ENCODE measurements at regions not wholly inside any gene's neighbourhood (a gene's known extent, or its start where the extent isn't known, plus 50 kb on each side); places are given as distances from the start of the nearest gene placed in this dataset.

GRCh38 chr12:114992443-114992842, 308.5 kb upstream of the TBX3 start:
- no peak for DNase-seq

- DNase-seq, result no peak
Measured at GRCh38 chr12:114990381-114990780, 306.4 kb upstream of the TBX3 start.

- no peak for DNase-seq
Measured at GRCh38 chr12:114986849-114987248, 302.9 kb upstream of the TBX3 start.

- no peak for DNase-seq
Measured at GRCh38 chr12:114986178-114986714, 302.3 kb upstream of the TBX3 start.

GRCh38 chr12:114984634-114985061, 300.7 kb upstream of the TBX3 start:
- DNase-seq, result no peak

- no peak for DNase-seq
Measured at GRCh38 chr12:114982760-114983159, 298.8 kb upstream of the TBX3 start.

- DNase-seq, result no peak
Measured at GRCh38 chr12:114981036-114981435, 297.1 kb upstream of the TBX3 start.

- DNase-seq, result no peak
Measured at GRCh38 chr12:114976959-114977358, 293.0 kb upstream of the TBX3 start.

- no peak for DNase-seq
Measured at GRCh38 chr12:114976372-114976771, 292.4 kb upstream of the TBX3 start.

- no peak for DNase-seq
Measured at GRCh38 chr12:114975640-114976310, 291.8 kb upstream of the TBX3 start.

GRCh38 chr12:114974826-114975639, 291.1 kb upstream of the TBX3 start:
- DNase-seq, result no peak

GRCh38 chr12:114974333-114974732, 290.4 kb upstream of the TBX3 start:
- DNase-seq, result no peak

GRCh38 chr12:114968727-114969126, 284.8 kb upstream of the TBX3 start:
- no peak for DNase-seq

- no peak for DNase-seq
Measured at GRCh38 chr12:114967151-114967550, 283.2 kb upstream of the TBX3 start.

- DNase-seq, result no peak
Measured at GRCh38 chr12:114964841-114965240, 280.9 kb upstream of the TBX3 start.

- DNase-seq, result no peak
Measured at GRCh38 chr12:114963846-114964245, 279.9 kb upstream of the TBX3 start.

- no peak for DNase-seq
Measured at GRCh38 chr12:114961491-114961890, 277.5 kb upstream of the TBX3 start.

- DNase-seq, result no peak
Measured at GRCh38 chr12:114958538-114958937, 274.6 kb upstream of the TBX3 start.

- DNase-seq, result no peak
Measured at GRCh38 chr12:114957225-114957624, 273.2 kb upstream of the TBX3 start.

GRCh38 chr12:114955414-114956014, 271.5 kb upstream of the TBX3 start:
- DNase-seq, result no peak

GRCh38 chr12:114954511-114955055, 270.6 kb upstream of the TBX3 start:
- DNase-seq, result no peak

- no peak for DNase-seq
Measured at GRCh38 chr12:114952573-114953271, 268.7 kb upstream of the TBX3 start.

Measured in kidney glomerular epithelial cell (primary cell).